B cell (primary cell): ENCODE measurements at regions not wholly inside any gene's neighbourhood (a gene's known extent, or its start where the extent isn't known, plus 50 kb on each side); places are given as distances from the start of the nearest gene placed in this dataset.

Source experiments
- CTCF ChIP-seq: fragments of 200-600 bp; IDR thresholded peaks from one replicate; pipeline ENCODE4 v1.8.0; 2022; ENCODE audit warnings: antibody characterized with exemption, mild to moderate bottlenecking
- EZH2 ChIP-seq: IDR thresholded peaks from 2 replicates; pipeline ENCODE4 v1.6.1; 2012; ENCODE audit warnings: borderline replicate concordance, low read depth, mild to moderate bottlenecking, moderate library complexity, low read length; ENCODE audit not compliant: insufficient read depth, poor library complexity, severe bottlenecking

GRCh38 chr2:34787341-34787740 lies 1188.2 kb upstream of the FAM98A start:
- TF ChIP-seq CTCF: no peak
- no peak for TF ChIP-seq EZH2
